Testis (tissue), 2 donors: ENCODE measurements at regions not wholly inside any gene's neighbourhood (a gene's known extent, or its start where the extent isn't known, plus 50 kb on each side); places are given as distances from the start of the nearest gene placed in this dataset.

Experiments
- DNase-seq: peaks from one replicate; pipeline ENCODE4 v3.0.0-alpha.2; 2019
- H3K27ac ChIP-seq, 2 donors: fragments of 200-600 bp; sonication (generic); one replicate each; pipeline ENCODE4 v1.5.1; 2019
- H3K27me3 ChIP-seq: fragments of 200-600 bp; sonication (generic); one replicate; pipeline ENCODE4 v1.5.1; 2019
- H3K36me3 ChIP-seq: fragments of 200-600 bp; sonication (generic); one replicate; pipeline ENCODE4 v1.5.1; 2017; ENCODE audit warnings: low read depth; ENCODE audit errors: missing control alignments
- H3K4me1 ChIP-seq: fragments of 200-600 bp; sonication (generic); one replicate; pipeline ENCODE4 v1.5.1; 2019
- H3K4me3 ChIP-seq, 2 donors: fragments of 200-600 bp; sonication (generic); one replicate each; pipeline ENCODE4 v1.5.1; 2017 to 2019
- H3K9me3 ChIP-seq: fragments of 200-600 bp; sonication (generic); one replicate; pipeline ENCODE4 v1.5.1; 2017
- CTCF ChIP-seq, 3 experiments: fragments of 450-650 bp in 2 of 3; fragments of 200-600 bp in 1 of 3; sonication (generic) in 1 of 3; IDR thresholded peaks; one replicate each; pipeline ENCODE4 v1.5.1; 2016 to 2019; ENCODE audit warnings: antibody characterized with exemption in 3 of 3, mild to moderate bottlenecking in 2 of 3, moderate library complexity in 1 of 3
- POLR2A ChIP-seq: fragments of 450-650 bp; IDR thresholded peaks from one replicate; pipeline ENCODE4 v1.6.1; 2017; ENCODE audit warnings: antibody characterized with exemption, mild to moderate bottlenecking, moderate library complexity
- WGBS, 2 donors: methylation state at CpG; one replicate each; pipeline ENCODE4 v1.1.5; 2018; 5-methylcytosine and 5-hydroxymethylcytosine counted together
- intact Hi-C: fragments of 100-400 bp; cut with DNase I; formaldehyde crosslinking; loops from one replicate; pipeline ENCODE4 v1.15.1; 2023; ENCODE audit warnings: low total_unique reads

- TF ChIP-seq CTCF (IDR thresholded peaks at IDR 0.05) (no peak), POLR2A (no peak)
- intact Hi-C loops, result no loop called here
- no peak for DNase-seq
Measured at GRCh38 chr5:142396436-142397038, 71.7 kb upstream of the SPRY4 start.

GRCh38 chr5:142395334-142395733 lies 70.5 kb upstream of the SPRY4 start:
- 61 to 71% methylated on average over 4 of the region's 4 CpGs for WGBS, 2 donors
- Histone ChIP-seq H3K4me1 (no peaks in the 10 kb centered on the region), H3K4me3 (no peak overlapping the region), H3K27ac (no peak overlapping the region), H3K36me3 (no peaks in the 10 kb centered on the region), H3K27me3 (no peaks in the 10 kb centered on the region), H3K9me3 (no peaks in the 10 kb centered on the region)
- intact Hi-C loops, result no loop called here
- DNase-seq, result no peak
- no peak for TF ChIP-seq CTCF (IDR thresholded peaks at IDR 0.05)
- TF ChIP-seq POLR2A, result no peak

More at GRCh38 chr5:142396436-142397038, 71.7 kb upstream of the SPRY4 start:
- no peaks in the 10 kb centered on the region for H3K36me3 ChIP-seq
- no peaks in the 10 kb centered on the region for H3K9me3 ChIP-seq
- no peak overlapping the region for H3K4me3 ChIP-seq
- H3K4me1 ChIP-seq, result no peaks in the 10 kb centered on the region
- H3K27ac ChIP-seq, result no peak overlapping the region
- no peaks in the 10 kb centered on the region for H3K27me3 ChIP-seq
- WGBS, 2 donors, result 97% methylated on average over 2 of the region's 2 CpGs

GRCh38 chr5:142391058-142391845 lies 66.4 kb upstream of the SPRY4 start:
- DNase-seq, result no peak
- no peaks in the 10 kb centered on the region for H3K4me1 ChIP-seq
- H3K36me3 ChIP-seq, result no peaks in the 10 kb centered on the region
- WGBS, 2 donors, result 58 to 64% methylated on average over 8 of the region's 8 CpGs
- no peak overlapping the region for H3K4me3 ChIP-seq
- H3K9me3 ChIP-seq, result no peaks in the 10 kb centered on the region
- no peak for TF ChIP-seq POLR2A
- H3K27me3 ChIP-seq, result no peaks in the 10 kb centered on the region
- H3K27ac ChIP-seq, result no peak overlapping the region
- intact Hi-C loops, result no loop called here

GRCh38 chr5:142390334-142390733 lies 65.5 kb upstream of the SPRY4 start:
- no peak overlapping the region for H3K4me3 ChIP-seq
- no peak for TF ChIP-seq CTCF (IDR thresholded peaks at IDR 0.05)
- TF ChIP-seq POLR2A, result no peak
- no peaks in the 10 kb centered on the region for H3K4me1 ChIP-seq
- H3K9me3 ChIP-seq, result no peaks in the 10 kb centered on the region
- intact Hi-C loops, result no loop called here
- H3K36me3 ChIP-seq, result no peaks in the 10 kb centered on the region
- 32 to 42% methylated on average over 3 of the region's 3 CpGs for WGBS, 2 donors
- DNase-seq, result no peak
- no peak overlapping the region for H3K27ac ChIP-seq
- H3K27me3 ChIP-seq, result no peaks in the 10 kb centered on the region

GRCh38 chr5:142388696-142389095 lies 63.9 kb upstream of the SPRY4 start:
- no peaks in the 10 kb centered on the region for H3K9me3 ChIP-seq
- intact Hi-C loops, result no loop called here
- no peaks in the 10 kb centered on the region for H3K4me1 ChIP-seq
- H3K27me3 ChIP-seq, result no peaks in the 10 kb centered on the region
- H3K4me3 ChIP-seq, result no peak overlapping the region
- no peaks in the 10 kb centered on the region for H3K36me3 ChIP-seq
- no peak for TF ChIP-seq CTCF (IDR thresholded peaks at IDR 0.05)
- TF ChIP-seq POLR2A, result no peak
- no peak for DNase-seq
- H3K27ac ChIP-seq, result no peak overlapping the region
- whole genome bisulfite sequencing, 2 donors, result 87 to 89% methylated on average over 1 of the region's 1 CpG
